Adipose tissue (tissue), 3 donors: ENCODE measurements at regions not wholly inside any gene's neighbourhood (a gene's known extent, or its start where the extent isn't known, plus 50 kb on each side); places are given as distances from the start of the nearest gene placed in this dataset.
"Not testable (repeated sequence)": the region's sequence is repeated elsewhere in the genome, so short reads cannot be mapped to it uniquely, and the experiment has no call there.

Experiments
- H3K27ac ChIP-seq: one replicate; pipeline ENCODE4 v1.5.1; 2013; ENCODE audit warnings: low read depth, low read length
- WGBS, 3 donors: extraction: QIAGEN DNeasy Blood & Tissue Kit; methylation state at CpG; one replicate each; pipeline ENCODE4 v1.1.7; 2013; 5-methylcytosine and 5-hydroxymethylcytosine counted together
- donor health status: healthy with polysubstance abuse.
- donor health status: Bipolar disorder and iron deficiency.
- donor health status: healthy.

DNA sequence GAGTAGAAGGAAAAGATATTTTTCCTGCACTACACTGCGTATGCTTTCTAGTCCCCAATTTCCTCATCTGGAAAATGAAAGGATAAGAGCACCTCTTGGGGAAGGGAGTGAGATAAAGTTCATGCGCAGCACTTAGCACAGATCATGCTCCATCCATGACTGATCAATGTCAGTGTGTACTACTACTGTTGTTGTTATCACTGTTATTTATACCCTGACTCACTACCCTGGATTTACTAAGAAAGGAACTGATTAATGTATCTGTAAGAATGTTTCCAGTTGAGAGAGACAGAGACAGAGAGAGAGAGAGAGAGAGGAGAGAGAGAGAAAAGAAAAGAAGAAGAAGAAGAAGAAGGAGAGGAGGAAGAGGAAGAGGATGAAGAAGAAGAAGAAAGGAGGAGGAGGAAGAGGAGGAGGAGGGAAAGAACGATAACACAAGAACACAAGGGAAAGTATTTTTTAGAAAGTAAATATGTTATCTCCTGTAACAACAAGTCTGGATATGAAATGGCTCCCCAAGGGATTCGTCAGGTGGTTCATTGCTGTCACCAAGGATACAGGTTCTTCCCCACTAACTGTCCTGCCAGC is 212.2 kb upstream of the PROK2 start:
- no peak overlapping the region for H3K27ac ChIP-seq
- WGBS, 3 donors = 67 to 82% (median 76%) methylated on average over 4 of the region's 4 CpGs

DNA sequence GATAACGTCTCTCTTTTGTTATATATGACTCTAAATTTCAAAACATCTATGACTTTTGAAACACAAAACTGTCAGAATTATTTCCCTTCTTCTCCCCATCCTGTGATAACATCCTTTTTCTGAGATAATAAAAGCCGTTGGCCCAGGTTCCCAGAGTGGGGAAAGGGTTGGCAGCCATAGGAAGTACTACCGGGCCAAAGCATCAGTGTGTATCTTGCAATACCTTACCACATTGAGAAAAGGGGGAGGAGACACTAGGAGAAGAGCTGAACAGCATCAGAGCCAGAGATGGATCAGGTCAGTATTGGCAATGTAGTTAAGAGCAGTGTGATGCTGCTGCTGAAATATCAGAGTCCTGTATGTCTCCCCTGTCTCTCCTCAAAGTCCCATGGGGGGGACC is 210.0 kb upstream of the PROK2 start:
- H3K27ac ChIP-seq = no peak overlapping the region
- WGBS, 3 donors = 28 to 49% (median 34%) methylated on average over 3 of the region's 3 CpGs

DNA sequence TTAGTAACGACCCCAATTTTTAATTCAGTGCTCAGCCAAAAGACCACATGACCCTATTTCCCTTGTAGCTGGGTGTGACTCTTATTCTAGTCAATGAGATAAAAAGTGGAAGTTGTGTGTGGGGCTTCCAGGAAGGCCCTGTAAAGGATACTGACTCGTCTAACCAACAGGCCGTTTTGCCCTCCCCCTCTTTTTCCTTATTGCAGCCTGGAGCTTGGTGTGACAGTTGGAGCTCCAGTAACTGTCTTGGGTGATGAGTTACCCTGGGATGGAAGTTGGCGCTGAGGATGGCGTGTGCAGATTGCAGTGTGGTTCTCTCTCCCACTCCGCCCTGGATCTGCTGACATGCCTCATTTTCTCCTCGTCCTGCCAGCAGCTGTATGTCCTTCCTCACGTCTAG is 209.3 kb upstream of the PROK2 start:
- WGBS, 3 donors = 53 to 81% (median 65%) methylated on average over 8 of the region's 8 CpGs
- H3K27ac ChIP-seq = no peak overlapping the region

DNA sequence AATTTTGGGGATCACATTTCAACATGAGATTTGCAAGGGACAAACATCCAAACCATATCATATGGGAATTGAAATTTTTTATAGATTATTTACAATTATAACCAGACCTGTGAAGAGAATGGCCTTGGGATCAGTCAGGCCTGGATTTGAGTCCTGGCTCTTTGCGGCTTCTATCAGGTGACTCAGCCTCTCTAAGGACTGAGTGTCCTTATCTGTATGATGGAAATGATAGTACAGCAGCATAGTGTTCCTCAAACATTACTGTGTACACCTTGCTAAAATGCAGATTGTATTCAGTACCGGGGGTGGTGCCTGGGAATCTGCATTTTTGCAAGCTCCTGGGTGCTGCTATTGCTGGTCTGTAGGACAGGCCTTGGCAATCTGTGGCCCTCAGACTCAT is 206.7 kb upstream of the PROK2 start:
- no peak overlapping the region for H3K27ac ChIP-seq
- WGBS, 3 donors = 64 to 69% (median 66%) methylated on average over 2 of the region's 2 CpGs

DNA sequence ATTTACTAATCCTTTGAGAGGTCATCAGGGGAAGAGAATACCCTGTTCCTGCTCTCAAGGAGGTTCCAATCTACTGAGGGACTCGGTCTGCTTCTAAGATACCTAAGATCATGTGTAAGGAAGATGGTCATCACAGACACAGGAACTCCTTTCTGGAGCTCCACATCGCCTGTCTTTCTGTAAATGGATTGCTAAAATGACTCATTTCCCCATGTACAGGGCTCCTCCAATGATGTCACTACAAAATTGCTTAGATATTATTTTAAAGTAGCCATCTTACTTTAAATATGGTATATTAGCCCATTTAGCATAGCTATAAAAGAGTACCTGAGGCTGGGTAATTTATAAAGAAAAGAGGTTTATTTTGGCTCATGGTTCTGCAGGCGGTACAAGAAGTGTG is 206.1 kb upstream of the PROK2 start:
- no peak overlapping the region for H3K27ac ChIP-seq
- 73 to 90% (median 84%) methylated on average over 3 of the region's 3 CpGs for WGBS, 3 donors

DNA sequence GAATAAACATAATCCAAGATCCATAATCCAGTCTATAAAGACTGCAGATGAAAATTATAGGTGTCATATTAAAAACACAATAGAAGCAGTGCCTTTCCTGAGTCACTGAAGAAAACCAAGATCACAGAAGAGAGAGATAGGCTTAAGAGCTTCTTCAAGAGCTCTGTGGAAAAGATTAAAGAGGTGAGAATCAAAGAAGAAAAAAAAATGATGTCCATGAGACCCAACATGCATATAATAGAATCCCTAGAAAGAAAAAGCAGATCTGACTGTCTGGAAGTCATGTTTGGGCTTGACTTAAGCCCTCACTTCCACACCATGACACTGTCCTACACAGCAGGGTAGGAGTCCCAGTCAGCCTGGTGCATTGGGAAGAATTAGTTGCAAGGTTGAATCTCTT is 205.6 kb upstream of the PROK2 start:
- no peak overlapping the region for H3K27ac ChIP-seq

DNA sequence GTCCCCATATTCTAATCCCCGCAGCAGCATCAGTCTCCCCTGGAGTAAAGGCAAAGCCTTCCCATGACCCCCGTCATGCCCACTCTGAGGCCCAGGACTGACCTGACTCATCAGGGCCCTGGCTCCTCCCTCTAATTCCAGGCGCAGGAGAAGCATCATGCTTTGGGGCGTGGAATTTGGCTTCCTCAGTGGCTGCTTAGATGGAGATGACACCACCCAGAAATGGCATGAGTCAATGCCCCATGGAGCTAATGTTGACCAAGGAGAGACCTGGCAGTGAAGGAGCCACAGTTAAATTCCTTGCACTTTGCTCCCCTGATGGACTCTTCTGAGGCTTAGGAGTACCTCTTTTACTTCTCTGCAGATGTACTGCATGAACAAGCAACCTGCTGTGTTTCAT is 204.2 kb upstream of the PROK2 start:
- no peak overlapping the region for H3K27ac ChIP-seq
- 69 to 92% (median 85%) methylated on average over 4 of the region's 4 CpGs for WGBS, 3 donors

DNA sequence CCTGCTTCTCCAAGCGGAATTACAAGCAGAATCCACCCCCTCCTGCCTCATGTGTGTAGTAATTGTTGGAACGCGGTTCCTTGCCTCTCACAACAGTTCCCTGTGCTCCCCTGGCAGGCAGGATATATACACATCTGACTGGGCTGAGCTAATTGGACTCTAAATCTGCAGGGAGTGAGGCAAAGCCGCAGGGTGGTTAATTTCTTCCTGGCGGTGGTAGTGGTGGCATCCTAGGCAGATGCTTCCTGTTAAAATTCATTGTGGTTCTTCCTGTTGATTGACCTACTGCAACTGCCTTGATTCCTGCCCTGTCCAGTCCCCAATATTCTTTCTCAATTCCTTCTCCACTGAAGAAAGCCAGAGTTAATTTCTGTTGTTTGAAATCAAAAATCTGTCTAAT is 202.9 kb upstream of the PROK2 start:
- H3K27ac ChIP-seq = no peak overlapping the region
- 32 to 76% (median 38%) methylated on average over 5 of the region's 5 CpGs for WGBS, 3 donors

DNA sequence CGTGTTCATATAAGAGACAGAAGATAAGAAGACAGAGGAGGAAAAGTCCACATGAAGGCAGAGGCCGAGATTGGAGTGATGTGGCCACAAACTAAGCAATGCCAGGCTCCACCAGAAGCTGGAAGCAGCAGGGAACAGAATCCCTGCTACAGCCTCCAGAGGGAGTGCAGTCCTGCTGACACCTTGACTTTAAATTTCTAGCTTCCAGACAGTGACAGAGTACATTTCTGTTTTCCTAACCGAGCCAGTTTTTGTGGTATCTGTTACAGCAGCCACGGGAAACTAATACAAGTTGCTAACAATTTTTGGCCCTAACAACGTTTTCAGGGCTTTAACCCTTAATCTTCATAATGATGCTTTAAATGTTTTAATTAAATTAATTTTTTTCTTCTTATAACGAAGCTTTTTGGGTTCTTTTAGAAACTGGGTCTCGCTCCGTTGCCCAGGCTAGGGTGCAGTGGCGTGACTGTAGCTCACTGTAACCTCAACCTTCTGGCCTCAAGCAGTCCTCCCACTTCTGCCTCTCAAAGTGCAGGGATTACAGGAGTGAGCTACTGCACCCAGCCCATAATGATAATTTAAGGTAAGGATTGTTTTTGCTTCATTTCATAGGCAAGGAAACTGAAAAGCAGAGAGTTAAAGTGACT is 202.3 kb upstream of the PROK2 start:
- 67 to 80% (median 74%) methylated on average over 9 of the region's 9 CpGs for WGBS, 3 donors
- H3K27ac ChIP-seq = no peak overlapping the region

DNA sequence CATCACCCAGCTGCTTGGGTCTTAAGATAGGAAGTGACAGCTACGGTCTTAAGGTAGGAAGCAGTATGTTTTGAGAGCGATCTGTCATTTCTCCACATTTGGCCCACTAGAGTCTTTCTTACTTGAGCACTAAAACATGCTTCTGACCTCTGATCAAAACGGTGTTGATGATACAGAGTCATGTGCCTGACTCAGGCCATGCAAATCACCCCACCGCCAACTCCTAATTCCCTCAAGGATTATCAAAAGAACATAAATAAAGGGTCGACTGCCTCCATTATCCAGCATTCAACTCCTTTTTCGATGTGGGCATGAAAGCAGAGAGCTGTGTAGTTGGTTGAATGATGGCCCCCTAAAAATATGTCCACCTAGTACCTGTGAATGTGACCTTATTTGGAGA is 201.7 kb upstream of the PROK2 start:
- WGBS, 3 donors = 83 to 84% (median 83%) methylated on average over 6 of the region's 6 CpGs
- H3K27ac ChIP-seq = no peak overlapping the region

DNA sequence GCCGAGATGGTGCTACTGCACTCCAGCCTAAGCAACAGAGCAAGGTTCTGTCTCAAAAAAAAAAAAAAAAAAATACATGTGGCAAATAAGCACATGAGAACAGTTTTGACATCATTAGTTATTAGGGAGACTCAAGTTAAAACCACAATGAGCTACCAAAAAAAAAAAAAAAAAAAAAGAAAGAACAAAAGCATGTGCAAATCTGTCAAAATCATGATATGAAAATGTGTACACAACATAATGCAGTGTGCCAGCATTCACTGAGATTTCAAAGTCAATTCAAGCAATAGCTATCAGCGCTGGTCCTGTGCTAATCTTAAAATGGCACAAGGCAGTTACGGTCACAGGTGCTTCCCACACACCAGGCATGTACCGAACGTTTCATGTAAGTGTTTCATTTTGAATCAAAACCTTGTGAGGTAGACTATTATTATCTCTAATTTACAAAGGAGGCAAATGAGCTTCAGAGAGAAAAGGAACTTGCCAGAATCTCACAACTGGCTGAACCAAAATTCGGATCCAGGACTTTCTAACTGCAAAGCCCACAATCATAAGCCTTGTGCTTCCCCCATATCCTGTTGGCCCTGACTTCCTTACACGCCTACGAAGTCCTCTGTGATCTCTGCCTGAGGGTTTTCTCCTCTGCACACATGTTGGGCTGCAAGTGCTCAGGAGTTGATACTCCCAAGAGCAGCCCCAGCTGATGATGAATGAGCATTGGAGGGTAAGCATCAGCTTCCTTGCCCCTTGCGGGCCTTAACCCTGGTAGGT is 200.1 kb upstream of the PROK2 start:
- H3K27ac ChIP-seq = no peak overlapping the region
- 34 to 49% (median 44%) methylated on average over 9 of the region's 9 CpGs for WGBS, 3 donors

DNA sequence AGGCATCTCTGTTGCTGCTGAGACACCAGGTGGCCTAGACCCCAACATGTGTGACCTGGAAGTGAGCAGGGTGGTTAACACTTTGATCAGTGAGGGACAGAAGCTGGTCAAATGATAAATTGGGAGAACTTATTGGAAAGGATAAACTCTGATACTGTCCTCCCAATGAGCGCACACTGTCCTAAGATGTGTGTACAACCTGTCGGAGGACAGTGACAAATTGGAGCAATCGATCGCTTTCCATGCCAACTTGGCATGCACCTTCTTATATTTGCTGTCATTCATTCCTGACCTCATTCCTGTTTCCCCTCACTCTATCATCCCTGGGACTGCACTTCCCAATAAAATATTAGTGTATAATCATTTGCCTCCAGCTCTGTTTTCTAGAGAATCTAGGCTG is 198.7 kb upstream of the PROK2 start:
- H3K27ac ChIP-seq = no peak overlapping the region
- WGBS, 3 donors = 74 to 98% (median 96%) methylated on average over 4 of the region's 4 CpGs

DNA sequence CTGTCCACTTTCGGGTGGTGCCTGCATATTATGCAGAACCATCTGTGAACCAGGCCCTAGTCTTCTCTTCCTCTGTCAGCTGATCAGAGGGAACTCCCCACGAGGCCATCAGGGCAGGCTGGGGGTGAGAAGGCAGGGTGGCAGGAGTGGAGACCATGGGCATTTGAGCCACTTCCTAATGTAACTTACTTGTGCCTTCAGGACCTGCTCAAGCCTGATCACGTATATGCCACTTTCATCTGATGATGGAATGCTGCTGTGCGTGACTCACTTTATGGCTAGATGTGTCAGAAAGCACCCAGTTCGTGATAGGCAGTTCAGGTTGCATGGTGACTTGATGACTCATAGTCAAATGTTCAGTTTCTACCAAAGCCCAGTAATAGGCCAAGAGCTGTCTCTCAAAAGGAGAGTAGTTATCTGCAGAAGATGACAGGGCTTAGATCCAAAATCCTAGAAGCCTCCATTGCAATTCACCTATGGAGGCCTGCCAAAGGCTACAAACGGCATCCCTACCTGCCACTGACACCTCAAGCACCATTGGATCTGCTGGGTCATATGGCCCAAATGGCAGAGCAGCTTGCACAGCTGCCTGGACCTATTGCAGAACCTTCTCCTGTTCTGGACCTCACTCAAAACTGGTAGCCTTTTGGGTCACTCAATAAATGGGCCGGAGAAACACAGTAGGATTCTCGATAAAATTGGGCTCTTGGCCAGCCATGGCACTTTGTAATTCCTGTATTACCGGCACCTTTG is 197.7 kb upstream of the PROK2 start:
- 61 to 80% (median 71%) methylated on average over 9 of the region's 9 CpGs for WGBS, 3 donors
- H3K27ac ChIP-seq = not testable (repeated sequence)

DNA sequence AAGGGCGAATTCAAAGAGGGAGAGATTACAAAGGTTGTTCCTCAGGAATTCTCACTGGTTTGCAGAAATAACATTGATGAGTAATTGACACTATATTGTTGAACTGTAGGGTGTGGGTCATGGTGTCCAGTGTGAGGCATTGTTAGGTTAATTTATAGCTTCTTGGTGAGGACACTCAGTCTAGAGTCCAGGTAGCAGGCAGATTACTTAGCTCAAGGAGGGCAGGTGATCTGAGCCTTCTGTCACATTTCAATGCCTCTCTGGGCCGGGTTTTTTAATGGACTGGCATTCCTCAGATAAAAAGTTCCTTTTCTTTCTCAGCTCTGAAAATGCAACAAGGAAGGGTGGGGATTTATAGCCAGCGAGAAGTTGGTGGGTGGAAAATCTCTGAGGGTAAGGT is 194.2 kb upstream of the PROK2 start:
- 63 to 82% (median 74%) methylated on average over 3 of the region's 3 CpGs for WGBS, 3 donors
- H3K27ac ChIP-seq = no peak overlapping the region

DNA sequence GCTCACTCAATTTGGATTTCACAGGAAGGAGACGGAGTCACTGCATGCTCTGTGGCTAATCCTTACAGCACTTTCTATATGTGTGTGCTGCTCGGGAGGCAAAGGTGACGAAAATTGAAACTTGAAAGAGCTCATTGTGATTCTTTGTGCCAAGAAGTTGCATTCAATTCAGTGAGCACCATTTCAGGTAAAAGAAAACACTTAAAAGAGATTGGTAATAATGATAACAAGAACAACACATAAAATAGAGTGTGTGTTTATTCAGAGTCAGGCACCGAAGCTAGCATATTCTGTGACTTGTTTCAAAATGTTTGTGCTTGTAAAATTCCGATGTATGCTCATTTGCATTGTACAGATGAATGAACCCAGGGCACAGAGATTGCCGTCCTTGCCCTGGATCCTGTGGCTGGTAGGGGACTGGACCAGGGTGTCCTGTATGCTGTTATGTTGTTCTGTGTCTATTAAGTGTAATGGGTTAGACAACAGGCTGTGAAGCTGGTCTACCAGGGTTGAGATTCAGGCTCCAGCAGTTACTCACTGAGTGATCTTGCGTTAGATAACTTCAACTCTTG is 193.3 kb upstream of the PROK2 start:
- no peak overlapping the region for H3K27ac ChIP-seq
- 51 to 83% (median 76%) methylated on average over 7 of the region's 7 CpGs for WGBS, 3 donors

DNA sequence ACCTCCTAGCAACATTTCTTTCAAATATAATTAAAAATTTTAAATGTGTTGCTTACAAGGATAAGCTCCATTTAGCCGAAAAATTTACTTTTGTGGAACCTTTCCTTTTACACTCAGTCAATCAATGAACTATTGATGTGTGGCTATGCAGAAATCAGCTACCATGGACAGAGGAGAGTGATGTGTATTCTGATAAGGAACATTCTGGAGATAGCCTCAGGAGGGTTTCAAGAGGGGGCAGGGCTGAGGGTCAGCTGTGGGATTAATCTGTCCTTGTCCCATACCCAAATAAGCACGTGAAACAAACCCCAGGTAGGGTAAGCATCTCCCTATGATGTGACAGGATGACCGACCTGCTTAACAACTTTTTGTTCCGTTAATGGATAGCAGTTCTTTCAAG is 192.6 kb upstream of the PROK2 start:
- 32 to 77% (median 70%) methylated on average over 4 of the region's 4 CpGs for WGBS, 3 donors
- H3K27ac ChIP-seq = no peak overlapping the region

DNA sequence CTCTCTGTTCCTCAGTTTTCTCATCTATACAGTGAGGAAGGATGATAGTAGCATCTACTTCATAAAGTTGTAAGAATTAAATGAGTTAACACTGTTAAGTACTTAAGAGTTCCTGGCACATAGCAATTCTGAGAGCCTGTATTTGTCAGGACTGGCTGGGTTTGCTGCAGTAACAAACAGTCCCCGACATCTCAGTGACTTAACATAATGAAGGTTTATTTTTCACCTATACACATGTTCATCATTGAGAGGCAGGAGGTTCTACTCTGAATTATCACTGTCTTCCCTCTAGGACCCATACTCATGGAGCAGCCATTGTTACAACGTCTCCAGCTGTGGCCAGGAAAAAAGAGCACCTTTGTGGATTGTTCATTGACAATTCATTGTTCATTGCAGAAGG is 190.6 kb upstream of the PROK2 start:
- WGBS, 3 donors = 81 to 95% (median 95%) methylated on average over 2 of the region's 2 CpGs
- H3K27ac ChIP-seq = no peak overlapping the region

DNA sequence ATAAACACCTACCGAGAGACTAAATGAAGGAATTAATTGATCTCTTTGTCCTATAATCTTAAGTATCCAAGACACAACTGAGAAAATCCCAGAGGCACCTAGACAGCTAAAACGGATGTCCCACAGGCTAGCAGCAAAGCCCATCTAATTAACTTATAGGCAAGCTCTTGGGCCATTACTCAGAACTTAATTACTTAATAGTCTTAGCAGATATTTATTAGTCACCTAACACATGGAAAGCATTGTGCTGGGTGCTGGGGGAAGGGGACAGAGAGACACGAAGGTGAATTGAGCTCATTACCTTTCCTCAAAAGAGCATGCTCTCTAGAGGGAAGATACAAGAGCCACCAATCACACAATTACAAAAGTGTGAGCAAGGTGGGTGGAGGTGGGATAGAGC is 189.8 kb upstream of the PROK2 start:
- H3K27ac ChIP-seq = no peak overlapping the region
- WGBS, 3 donors = 81 to 88% (median 83%) methylated on average over 3 of the region's 3 CpGs
